Neutrophil (primary cell): ENCODE measurements at regions not wholly inside any gene's neighbourhood (a gene's known extent, or its start where the extent isn't known, plus 50 kb on each side); places are given as distances from the start of the nearest gene placed in this dataset.

Experiments
- H3K27ac ChIP-seq: fragments of 200-600 bp; sonication (generic); 2 replicates; pipeline ENCODE4 v1.5.1; 2016; ENCODE audit warnings: mild to moderate bottlenecking, moderate library complexity
- H3K27me3 ChIP-seq: fragments of 200-600 bp; sonication (generic); 2 replicates; pipeline ENCODE4 v1.6.0; 2016; ENCODE audit warnings: mild to moderate bottlenecking
- H3K36me3 ChIP-seq: fragments of 200-600 bp; sonication (generic); 2 replicates; pipeline ENCODE4 v1.5.1; 2017
- H3K4me1 ChIP-seq, 2 experiments: fragments of 200-600 bp in 1 of 2; sonication (generic) in 1 of 2; 1 replicate in 1 of 2; 2 replicates in 1 of 2; pipeline versions ENCODE4 v1.5.1 to v1.6.1; 2013 to 2016; ENCODE audit warnings: low read depth in 1 of 2, low read length in 1 of 2, mild to moderate bottlenecking in 1 of 2, moderate library complexity in 1 of 2; ENCODE audit not compliant: control insufficient read depth in 1 of 2, insufficient read depth in 1 of 2
- H3K4me3 ChIP-seq, 2 experiments: fragments of 200-600 bp in 1 of 2; sonication (generic) in 1 of 2; 1 replicate in 1 of 2; 2 replicates in 1 of 2; pipeline ENCODE4 v1.5.1; 2013 to 2016; ENCODE audit warnings: low read depth in 1 of 2, low read length in 1 of 2, mild to moderate bottlenecking in 1 of 2, moderate library complexity in 1 of 2
- H3K9me3 ChIP-seq: fragments of 200-600 bp; sonication (generic); 2 replicates; pipeline ENCODE4 v1.5.1; 2016
- TF ChIP-seq, protein P1 (sequence below): fragments of 200-600 bp; sonication (generic); IDR thresholded peaks from 2 replicates; pipeline ENCODE4 v1.5.1; 2016; ENCODE audit warnings: antibody characterized with exemption

DNA sequence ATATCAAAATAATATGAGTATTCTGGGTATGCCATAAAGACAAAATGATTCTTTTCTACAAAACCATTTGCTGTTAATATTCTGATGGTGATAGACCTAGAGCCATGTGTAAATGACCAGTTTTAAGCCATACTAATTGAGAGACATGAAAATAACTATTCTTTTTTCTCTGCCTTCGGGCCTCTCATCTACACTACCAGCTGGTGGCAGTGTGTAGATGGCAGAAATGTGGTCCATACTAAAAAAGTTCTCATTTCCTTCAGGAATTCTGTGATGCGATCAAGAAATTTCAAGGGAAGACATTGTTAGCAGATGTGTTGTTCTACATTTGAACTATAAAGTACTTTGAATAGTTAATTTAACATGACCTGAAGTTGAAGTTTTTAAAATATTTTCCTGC, 485.2 kb downstream of the TRIB2 start:
- H3K36me3 ChIP-seq, result no peaks in the 10 kb centered on the region
- H3K4me1 ChIP-seq, result no peaks in the 10 kb centered on the region
- H3K27ac ChIP-seq, result no peak overlapping the region
- H3K27me3 ChIP-seq, result no peaks in the 10 kb centered on the region
- no peaks in the 10 kb centered on the region for H3K9me3 ChIP-seq
- TF ChIP-seq, protein P1, sequence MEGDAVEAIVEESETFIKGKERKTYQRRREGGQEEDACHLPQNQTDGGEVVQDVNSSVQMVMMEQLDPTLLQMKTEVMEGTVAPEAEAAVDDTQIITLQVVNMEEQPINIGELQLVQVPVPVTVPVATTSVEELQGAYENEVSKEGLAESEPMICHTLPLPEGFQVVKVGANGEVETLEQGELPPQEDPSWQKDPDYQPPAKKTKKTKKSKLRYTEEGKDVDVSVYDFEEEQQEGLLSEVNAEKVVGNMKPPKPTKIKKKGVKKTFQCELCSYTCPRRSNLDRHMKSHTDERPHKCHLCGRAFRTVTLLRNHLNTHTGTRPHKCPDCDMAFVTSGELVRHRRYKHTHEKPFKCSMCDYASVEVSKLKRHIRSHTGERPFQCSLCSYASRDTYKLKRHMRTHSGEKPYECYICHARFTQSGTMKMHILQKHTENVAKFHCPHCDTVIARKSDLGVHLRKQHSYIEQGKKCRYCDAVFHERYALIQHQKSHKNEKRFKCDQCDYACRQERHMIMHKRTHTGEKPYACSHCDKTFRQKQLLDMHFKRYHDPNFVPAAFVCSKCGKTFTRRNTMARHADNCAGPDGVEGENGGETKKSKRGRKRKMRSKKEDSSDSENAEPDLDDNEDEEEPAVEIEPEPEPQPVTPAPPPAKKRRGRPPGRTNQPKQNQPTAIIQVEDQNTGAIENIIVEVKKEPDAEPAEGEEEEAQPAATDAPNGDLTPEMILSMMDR, result no peak
- H3K4me3 ChIP-seq, result no peak overlapping the region

DNA sequence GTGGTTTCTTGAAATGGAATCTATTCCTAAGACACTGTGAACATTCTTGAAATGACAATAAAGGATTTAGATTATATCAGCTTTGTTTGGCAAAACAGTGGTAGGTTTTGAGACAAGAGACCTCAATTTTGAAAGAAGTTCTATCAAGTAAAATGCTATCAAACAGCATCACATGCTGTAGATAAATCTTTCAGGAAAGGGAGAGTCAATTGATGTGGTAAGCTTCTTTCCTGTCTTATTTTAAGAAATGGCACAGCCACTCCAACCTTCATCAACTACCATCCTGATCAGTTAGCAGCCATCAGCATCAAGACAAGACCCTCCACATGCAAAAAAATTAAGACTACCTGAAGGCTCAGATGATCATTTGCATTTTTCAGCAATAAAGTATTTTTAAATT, 495.4 kb downstream of the TRIB2 start:
- no peaks in the 10 kb centered on the region for H3K27me3 ChIP-seq
- H3K27ac ChIP-seq, result no peak overlapping the region
- H3K9me3 ChIP-seq, result no peaks in the 10 kb centered on the region
- H3K36me3 ChIP-seq, result no peaks in the 10 kb centered on the region
- TF ChIP-seq, protein P1, result no peak
- no peaks in the 10 kb centered on the region for H3K4me1 ChIP-seq
- no peak overlapping the region for H3K4me3 ChIP-seq

DNA sequence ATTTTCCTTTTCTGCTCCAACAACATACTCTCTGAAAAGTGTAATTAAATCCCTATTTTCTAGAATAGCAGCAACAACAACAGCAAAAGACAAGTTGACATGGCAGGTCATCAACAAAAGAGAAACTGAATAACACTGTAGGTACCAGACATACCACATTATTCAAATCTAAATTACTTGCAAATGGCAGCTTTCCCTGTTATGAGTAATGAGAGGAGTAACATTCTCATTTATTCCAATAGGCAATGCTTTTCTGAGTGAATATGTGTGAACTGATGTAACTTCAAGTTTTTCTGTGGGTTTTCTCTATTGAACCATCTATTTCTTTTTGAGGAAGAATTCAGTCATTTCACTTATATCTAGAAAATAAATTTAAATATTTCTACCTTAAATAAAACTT, 501.5 kb downstream of the TRIB2 start:
- Histone ChIP-seq H3K9me3 (no peaks in the 10 kb centered on the region), H3K36me3 (no peaks in the 10 kb centered on the region), H3K4me3 (no peak overlapping the region), H3K4me1 (no peaks in the 10 kb centered on the region), H3K27me3 (no peaks in the 10 kb centered on the region), H3K27ac (no peak overlapping the region)
- TF ChIP-seq, protein P1, result no peak

DNA sequence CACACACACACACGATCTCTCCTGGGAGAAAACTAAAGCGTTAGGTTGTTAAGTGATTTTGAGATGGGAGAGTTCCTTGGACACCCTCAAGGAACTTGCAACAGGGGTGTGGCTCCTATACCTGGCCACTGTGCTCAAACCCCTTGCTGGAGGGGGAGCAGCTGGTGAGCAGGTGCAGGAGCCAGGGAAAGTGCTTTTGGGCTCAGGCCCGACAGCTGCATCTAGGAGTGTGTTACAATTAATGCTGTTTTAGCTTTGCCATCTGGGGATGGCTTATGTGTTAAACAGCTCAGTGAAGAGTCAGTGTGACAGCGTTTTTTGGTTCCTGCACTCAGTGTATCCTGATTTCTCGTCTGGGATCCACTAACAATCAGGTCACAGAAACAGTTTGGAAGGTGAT, 510.8 kb downstream of the TRIB2 start:
- Histone ChIP-seq H3K9me3 (no peaks in the 10 kb centered on the region), H3K4me1 (no peaks in the 10 kb centered on the region), H3K27ac (no peak overlapping the region), H3K36me3 (no peaks in the 10 kb centered on the region), H3K4me3 (no peak overlapping the region), H3K27me3 (no peaks in the 10 kb centered on the region)
- TF ChIP-seq, protein P1, result no peak

DNA sequence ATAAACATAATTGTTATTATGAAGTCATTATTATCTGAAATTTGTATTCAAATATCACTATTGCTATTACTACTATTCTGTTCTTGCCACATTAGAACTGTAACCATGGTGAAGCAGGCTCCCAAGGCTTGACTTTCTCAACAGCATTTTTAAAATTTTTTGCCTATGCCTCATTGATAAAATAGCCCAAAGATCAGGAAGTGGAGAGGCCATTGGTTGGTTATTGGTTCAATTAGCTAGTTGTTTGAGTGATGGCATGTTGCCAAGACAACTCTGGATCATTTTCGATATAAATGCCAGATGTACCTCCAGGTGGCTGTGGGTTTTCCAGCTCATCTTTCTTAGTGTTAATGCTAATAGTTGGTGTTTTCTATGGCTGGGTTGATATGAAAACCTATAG, 513.5 kb downstream of the TRIB2 start:
- no peak overlapping the region for H3K4me3 ChIP-seq
- no peaks in the 10 kb centered on the region for H3K9me3 ChIP-seq
- TF ChIP-seq, protein P1, result no peak
- no peaks in the 10 kb centered on the region for H3K4me1 ChIP-seq
- no peaks in the 10 kb centered on the region for H3K36me3 ChIP-seq
- H3K27me3 ChIP-seq, result no peaks in the 10 kb centered on the region
- H3K27ac ChIP-seq, result no peak overlapping the region

DNA sequence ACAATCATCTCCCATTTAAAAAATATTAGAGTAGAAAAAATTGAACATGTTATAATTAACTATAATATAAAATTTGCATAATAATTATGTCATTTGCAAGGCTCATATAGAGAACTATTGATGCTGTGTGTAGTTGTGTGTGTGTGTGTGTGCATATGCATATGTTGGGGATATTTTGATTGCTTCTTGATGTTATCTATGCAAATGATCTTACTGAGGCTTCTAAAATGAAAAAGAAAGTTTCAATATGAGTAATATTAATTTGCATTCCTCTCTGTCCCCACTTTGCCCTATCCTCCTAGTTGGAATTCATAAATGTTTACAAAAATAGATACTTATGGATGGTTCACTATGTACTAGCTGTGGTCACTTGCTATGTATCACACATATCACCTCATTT, 523.3 kb downstream of the TRIB2 start:
- Histone ChIP-seq H3K27ac (no peak overlapping the region), H3K4me3 (no peak overlapping the region), H3K4me1 (no peaks in the 10 kb centered on the region), H3K27me3 (no peaks in the 10 kb centered on the region), H3K9me3 (no peaks in the 10 kb centered on the region), H3K36me3 (no peaks in the 10 kb centered on the region)
- TF ChIP-seq, protein P1, result no peak
